Brain microvascular endothelial cell (primary cell): ENCODE measurements at regions not wholly inside any gene's neighbourhood (a gene's known extent, or its start where the extent isn't known, plus 50 kb on each side); places are given as distances from the start of the nearest gene placed in this dataset.

Experiments used
- DNase-seq: peaks from one replicate; pipeline ENCODE4 v3.0.0-alpha.2; 2020
- H3K27ac ChIP-seq: fragments of 250-450 bp; sonication (Bioruptor Pico); 2 replicates; pipeline ENCODE4 v1.5.1; 2020; ENCODE audit warnings: mild to moderate bottlenecking, moderate library complexity
- H3K27me3 ChIP-seq: fragments of 250-450 bp; sonication (Bioruptor Pico); replicated peaks from 2 replicates; pipeline ENCODE4 v1.5.1; 2020; ENCODE audit warnings: mild to moderate bottlenecking
- H3K36me3 ChIP-seq: fragments of 250-450 bp; sonication (Bioruptor Pico); replicated peaks from 2 replicates; pipeline ENCODE4 v1.5.1; 2020; ENCODE audit warnings: mild to moderate bottlenecking
- H3K4me3 ChIP-seq: 2 replicates; pipeline ENCODE4 v1.5.1; 2011; ENCODE audit warnings: low read depth, mild to moderate bottlenecking, control low read depth, low read length, moderate library complexity
- CTCF ChIP-seq: IDR thresholded peaks from 2 replicates; pipeline ENCODE4 v1.5.1; 2011; ENCODE audit warnings: low read depth, mild to moderate bottlenecking, moderate library complexity, low read length, control low read depth, inconsistent platforms; ENCODE audit errors: missing control alignments
- in situ Hi-C: cut with HindIII; loops from 2 replicates; pipeline ENCODE4 v1.10.0; 2017; ENCODE audit warnings: low sequenced_read_pairs, low pct_ligation_motif_present

GRCh38 chr15:85905751-85906450 is 111.2 kb upstream of the KLHL25 start:
- no peaks in the 10 kb centered on the region for H3K36me3 ChIP-seq
- H3K27ac ChIP-seq: no peak overlapping the region
- no peak overlapping the region for H3K4me3 ChIP-seq
- no peak for DNase-seq
- no peak for TF ChIP-seq CTCF
- in situ Hi-C loops: no loop called here
- H3K27me3 ChIP-seq: no peaks in the 10 kb centered on the region

DNA sequence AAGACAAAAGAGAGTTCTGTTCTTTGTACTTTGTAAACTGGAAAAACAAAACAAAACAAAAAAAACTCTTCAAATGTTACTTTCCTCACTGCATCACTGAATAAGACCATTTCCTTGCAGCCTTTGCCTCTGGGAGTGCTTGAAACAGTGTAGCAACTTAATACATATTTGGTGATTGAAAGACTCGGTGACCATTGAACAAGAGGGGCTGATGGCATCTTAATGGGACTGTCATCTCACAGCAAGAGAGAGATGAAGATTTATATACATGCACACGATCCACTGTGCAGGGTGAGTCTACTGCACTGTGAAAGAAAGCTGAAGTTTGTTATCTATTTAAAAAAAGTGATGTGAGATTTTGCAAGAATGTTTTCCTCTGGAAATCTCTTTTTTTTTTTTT is 111.9 kb upstream of the KLHL25 start:
- in situ Hi-C loops: no loop called here
- TF ChIP-seq CTCF: no peak

GRCh38 chr15:85910834-85911233 is 116.1 kb upstream of the KLHL25 start:
- in situ Hi-C loops: no loop called here
- Histone ChIP-seq H3K27ac (no peak overlapping the region), H3K4me3 (no peak overlapping the region), H3K27me3 (no peaks in the 10 kb centered on the region), H3K36me3 (no peaks in the 10 kb centered on the region)
- no peak for DNase-seq
- no peak for TF ChIP-seq CTCF

More for the DNA sequence above, 111.9 kb upstream of the KLHL25 start:
- Histone ChIP-seq H3K27ac (no peak overlapping the region), H3K36me3 (no peaks in the 10 kb centered on the region), H3K27me3 (no peaks in the 10 kb centered on the region), H3K4me3 (no peak overlapping the region)
- no peak for DNase-seq

DNA sequence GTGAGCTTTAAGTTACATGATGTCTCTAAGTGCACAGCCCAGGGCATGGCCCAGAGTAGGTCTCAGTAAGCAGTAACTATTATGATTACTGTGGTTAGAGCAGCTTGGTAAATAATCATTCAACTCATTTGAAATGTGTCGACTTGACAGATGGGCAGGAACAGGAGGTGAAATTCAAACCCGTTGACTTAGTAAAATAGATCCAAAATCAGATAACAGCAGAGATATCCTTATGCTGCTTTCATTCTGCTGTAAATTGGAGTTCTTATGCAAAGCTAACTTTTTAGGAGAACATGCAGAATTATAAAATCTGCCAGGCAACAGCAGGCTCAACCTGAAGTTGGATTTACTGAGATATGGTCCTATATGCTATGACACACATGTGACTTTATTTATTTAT is 118.7 kb upstream of the KLHL25 start:
- no peak for TF ChIP-seq CTCF
- Histone ChIP-seq H3K27ac (no peak overlapping the region), H3K36me3 (no peaks in the 10 kb centered on the region), H3K4me3 (no peak overlapping the region), H3K27me3 (no peaks in the 10 kb centered on the region)
- in situ Hi-C loops: no loop called here
- no peak for DNase-seq

DNA sequence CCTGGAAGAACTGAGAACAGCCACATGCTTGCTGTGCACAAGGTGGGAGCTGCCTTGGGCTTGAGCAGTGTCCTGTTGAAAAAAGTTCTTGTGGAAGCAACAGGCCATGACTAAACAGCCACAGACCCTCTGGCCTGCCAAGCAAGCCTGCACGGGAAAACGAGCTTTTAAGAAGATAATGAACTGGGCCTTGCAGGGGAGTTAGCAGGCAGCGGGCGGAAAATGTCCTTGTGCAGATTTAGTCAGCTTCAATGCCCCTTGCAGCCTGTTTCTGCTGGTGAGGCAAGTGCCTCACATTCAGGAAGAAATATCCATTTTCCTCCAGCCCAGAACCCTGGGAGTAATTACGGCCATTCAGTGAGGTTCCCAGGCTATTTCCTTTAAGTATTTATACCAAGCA is 126.2 kb upstream of the KLHL25 start:
- TF ChIP-seq CTCF: no peak
- DNase-seq: no peak
- H3K27ac ChIP-seq: no peak overlapping the region
- in situ Hi-C loops: no loop called here
- H3K4me3 ChIP-seq: no peak overlapping the region
- H3K27me3 ChIP-seq: no peaks in the 10 kb centered on the region
- H3K36me3 ChIP-seq: no peaks in the 10 kb centered on the region

GRCh38 chr15:85924088-85924487 is 129.4 kb upstream of the KLHL25 start:
- no peak for DNase-seq
- Histone ChIP-seq H3K27me3 (no peaks in the 10 kb centered on the region), H3K4me3 (no peak overlapping the region), H3K36me3 (no peaks in the 10 kb centered on the region), H3K27ac (no peak overlapping the region)
- in situ Hi-C loops: no loop called here
- TF ChIP-seq CTCF: no peak
